ENCODE measurements at regions not wholly inside any gene's neighbourhood (a gene's known extent, or its start where the extent isn't known, plus 50 kb on each side); places are given as distances from the start of the nearest gene placed in this dataset.
"Not testable (repeated sequence)": the region's sequence is repeated elsewhere in the genome, so short reads cannot be mapped to it uniquely, and the experiment has no call there.

- no peak overlapping the region for H3K4me3 Mint-ChIP-seq
- H3K27me3 Mint-ChIP-seq, result no peaks in the 10 kb centered on the region
- ATAC-seq (ENCODE audit: poor library complexity), result no peak
- H3K36me3 ChIP-seq (ENCODE audit: insufficient read depth, low read length), result no peaks in the 10 kb centered on the region
- H3K36me3 Mint-ChIP-seq (ENCODE audit: low read depth), result no peaks in the 10 kb centered on the region
- intact Hi-C loops (cut with DNase I, micrococcal nuclease), result no loop called here
- no peak for TF ChIP-seq CTCF (IDR thresholded peaks at IDR 0.05)
- ChIA-PET POLR2A (no interaction called here), CTCF (no interaction called here)
- no peaks in the 10 kb centered on the region for H3K4me1 ChIP-seq (ENCODE audit: insufficient read depth, low read length)
- no peaks in the 10 kb centered on the region for H3K4me1 Mint-ChIP-seq (ENCODE audit: low read depth)
- no peaks in the 10 kb centered on the region for H3K27me3 ChIP-seq (ENCODE audit: control insufficient read depth in 1 of 2, insufficient read depth in 2 of 2, low read length in 2 of 2)
- H3K4me3 ChIP-seq (ENCODE audit: low read length), result no peak overlapping the region
- H3K9me3 ChIP-seq (ENCODE audit: control insufficient read depth in 1 of 2, insufficient read depth in 1 of 2, low read length in 2 of 2), result peaks cover 0 to 4% of the 10 kb centered on the region in 2 experiments
- no peak for DNase-seq
- no peak overlapping the region for H3K27ac Mint-ChIP-seq
- H3K27ac ChIP-seq (ENCODE audit: low read depth in 1 of 2, low read length in 2 of 2), result no peak overlapping the region
- peaks cover 15% of the 10 kb centered on the region for H3K9me3 Mint-ChIP-seq
These were observed 616.6 kb downstream of the SLC16A7 start for GRCh38 chr12:60212159-60213000.

GRCh38 chr12:60213272-60213671 lies 617.4 kb downstream of the SLC16A7 start:
- H3K36me3 Mint-ChIP-seq (ENCODE audit: low read depth); H3K27ac Mint-ChIP-seq; H3K4me3 ChIP-seq (ENCODE audit: low read length); CTCF ChIA-PET; ATAC-seq (ENCODE audit: poor library complexity); intact Hi-C loops (cut with DNase I, micrococcal nuclease); DNase-seq; POLR2A ChIA-PET; H3K27me3 ChIP-seq (ENCODE audit: control insufficient read depth in 1 of 2, insufficient read depth in 2 of 2, low read length in 2 of 2); H3K4me1 ChIP-seq (ENCODE audit: insufficient read depth, low read length); H3K27ac ChIP-seq (ENCODE audit: low read depth in 1 of 2, low read length in 2 of 2); H3K27me3 Mint-ChIP-seq; H3K9me3 ChIP-seq (ENCODE audit: control insufficient read depth in 1 of 2, insufficient read depth in 1 of 2, low read length in 2 of 2); H3K4me1 Mint-ChIP-seq (ENCODE audit: low read depth); H3K36me3 ChIP-seq (ENCODE audit: insufficient read depth, low read length); H3K4me3 Mint-ChIP-seq: not testable (repeated sequence)
- H3K9me3 Mint-ChIP-seq, result peaks cover 15% of the 10 kb centered on the region

GRCh38 chr12:60216226-60216625 lies 620.4 kb downstream of the SLC16A7 start:
- H3K36me3 ChIP-seq (ENCODE audit: insufficient read depth, low read length), result no peaks in the 10 kb centered on the region
- no peak overlapping the region for H3K27ac Mint-ChIP-seq
- no peaks in the 10 kb centered on the region for H3K4me1 ChIP-seq (ENCODE audit: insufficient read depth, low read length)
- POLR2A ChIA-PET, result no interaction called here
- H3K36me3 Mint-ChIP-seq (ENCODE audit: low read depth), result no peaks in the 10 kb centered on the region
- H3K9me3 Mint-ChIP-seq, result peaks cover 15% of the 10 kb centered on the region
- intact Hi-C loops (cut with DNase I, micrococcal nuclease), result no loop called here
- DNase-seq, result no peak
- H3K27ac ChIP-seq (ENCODE audit: low read depth in 1 of 2, low read length in 2 of 2), result no peak overlapping the region
- no peak for ATAC-seq (ENCODE audit: poor library complexity)
- CTCF ChIA-PET, result no interaction called here
- H3K4me3 ChIP-seq (ENCODE audit: low read length), result no peak overlapping the region
- peaks cover 0 to 4% of the 10 kb centered on the region in 2 experiments for H3K9me3 ChIP-seq (ENCODE audit: control insufficient read depth in 1 of 2, insufficient read depth in 1 of 2, low read length in 2 of 2)
- H3K27me3 Mint-ChIP-seq, result no peaks in the 10 kb centered on the region
- H3K4me3 Mint-ChIP-seq, result no peak overlapping the region
- H3K27me3 ChIP-seq (ENCODE audit: control insufficient read depth in 1 of 2, insufficient read depth in 2 of 2, low read length in 2 of 2), result no peaks in the 10 kb centered on the region
- no peaks in the 10 kb centered on the region for H3K4me1 Mint-ChIP-seq (ENCODE audit: low read depth)
- no peak for TF ChIP-seq CTCF (IDR thresholded peaks at IDR 0.05)

GRCh38 chr12:60223242-60223641 lies 627.4 kb downstream of the SLC16A7 start:
- TF ChIP-seq CTCF (IDR thresholded peaks at IDR 0.05), result no peak
- no peak for ATAC-seq (ENCODE audit: poor library complexity)
- no peaks in the 10 kb centered on the region for H3K4me1 Mint-ChIP-seq (ENCODE audit: low read depth)
- H3K4me3 Mint-ChIP-seq, result no peak overlapping the region
- Histone ChIP-seq H3K27me3 (ENCODE audit: control insufficient read depth in 1 of 2, insufficient read depth in 2 of 2, low read length in 2 of 2) (no peaks in the 10 kb centered on the region), H3K4me1 (ENCODE audit: insufficient read depth, low read length) (no peaks in the 10 kb centered on the region), H3K27ac (ENCODE audit: low read depth in 1 of 2, low read length in 2 of 2) (no peak overlapping the region), H3K9me3 (ENCODE audit: control insufficient read depth in 1 of 2, insufficient read depth in 1 of 2, low read length in 2 of 2) (peaks cover 0 to 7% of the 10 kb centered on the region in 2 experiments), H3K4me3 (ENCODE audit: low read length) (no peak overlapping the region), H3K36me3 (ENCODE audit: insufficient read depth, low read length) (no peaks in the 10 kb centered on the region)
- no peaks in the 10 kb centered on the region for H3K27me3 Mint-ChIP-seq
- H3K9me3 Mint-ChIP-seq, result peaks cover 2% of the 10 kb centered on the region
- ChIA-PET POLR2A (no interaction called here), CTCF (no interaction called here)
- no peak for DNase-seq
- intact Hi-C loops (cut with DNase I, micrococcal nuclease), result no loop called here
- H3K36me3 Mint-ChIP-seq (ENCODE audit: low read depth), result no peaks in the 10 kb centered on the region
- no peak overlapping the region for H3K27ac Mint-ChIP-seq
